ENCODE measurements at regions not wholly inside any gene's neighbourhood (a gene's known extent, or its start where the extent isn't known, plus 50 kb on each side); places are given as distances from the start of the nearest gene placed in this dataset.
"Not testable (repeated sequence)": the region's sequence is repeated elsewhere in the genome, so short reads cannot be mapped to it uniquely, and the experiment has no call there.

DNA sequence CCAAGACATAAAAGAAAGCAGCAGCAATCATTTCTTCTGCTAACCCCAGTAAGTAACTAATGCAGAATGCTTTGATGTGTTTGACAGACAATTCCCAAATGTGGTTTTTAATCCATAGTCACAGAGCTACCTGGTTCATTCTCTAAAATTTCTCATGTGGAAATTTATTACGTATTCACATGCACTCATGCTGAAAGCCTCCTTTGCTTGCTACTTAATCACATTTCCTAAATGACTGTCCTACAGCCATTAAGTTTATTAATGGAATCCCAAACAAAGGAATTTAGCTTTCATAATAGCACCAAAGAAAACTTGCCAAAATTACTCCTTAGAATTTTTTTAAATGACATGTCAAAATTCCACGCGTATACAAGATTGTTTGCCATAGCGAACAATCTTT is 68.6 kb upstream of the MCHR2 start:
- DNase-seq = no peak
- Histone ChIP-seq H3K4me3 (no peak overlapping the region), H3K27ac (no peak overlapping the region), H3K27me3 (no peaks in the 10 kb centered on the region), H3K9me3 (no peaks in the 10 kb centered on the region), H3K36me3 (no peaks in the 10 kb centered on the region), H3K4me1 (no peaks in the 10 kb centered on the region)
- WGBS, 2 donors = 93 to 96% methylated on average over 4 of the region's 4 CpGs
- intact Hi-C loops (cut with DNase I) = no loop called here
- TF ChIP-seq POLR2AphosphoS5 (IDR thresholded peaks at IDR 0.05) (no peak), EP300 (IDR thresholded peaks at IDR 0.05) (no peak), POLR2A (IDR thresholded peaks at IDR 0.05) (no peak)
- TF ChIP-seq, protein P1, sequence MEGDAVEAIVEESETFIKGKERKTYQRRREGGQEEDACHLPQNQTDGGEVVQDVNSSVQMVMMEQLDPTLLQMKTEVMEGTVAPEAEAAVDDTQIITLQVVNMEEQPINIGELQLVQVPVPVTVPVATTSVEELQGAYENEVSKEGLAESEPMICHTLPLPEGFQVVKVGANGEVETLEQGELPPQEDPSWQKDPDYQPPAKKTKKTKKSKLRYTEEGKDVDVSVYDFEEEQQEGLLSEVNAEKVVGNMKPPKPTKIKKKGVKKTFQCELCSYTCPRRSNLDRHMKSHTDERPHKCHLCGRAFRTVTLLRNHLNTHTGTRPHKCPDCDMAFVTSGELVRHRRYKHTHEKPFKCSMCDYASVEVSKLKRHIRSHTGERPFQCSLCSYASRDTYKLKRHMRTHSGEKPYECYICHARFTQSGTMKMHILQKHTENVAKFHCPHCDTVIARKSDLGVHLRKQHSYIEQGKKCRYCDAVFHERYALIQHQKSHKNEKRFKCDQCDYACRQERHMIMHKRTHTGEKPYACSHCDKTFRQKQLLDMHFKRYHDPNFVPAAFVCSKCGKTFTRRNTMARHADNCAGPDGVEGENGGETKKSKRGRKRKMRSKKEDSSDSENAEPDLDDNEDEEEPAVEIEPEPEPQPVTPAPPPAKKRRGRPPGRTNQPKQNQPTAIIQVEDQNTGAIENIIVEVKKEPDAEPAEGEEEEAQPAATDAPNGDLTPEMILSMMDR (IDR thresholded peaks at IDR 0.05) = no peak

- no peaks in the 10 kb centered on the region for H3K36me3 ChIP-seq
- DNase-seq = no peak
- WGBS, 2 donors = 79 to 86% methylated on average over 2 of the region's 2 CpGs
- no peaks in the 10 kb centered on the region for H3K4me1 ChIP-seq
- H3K9me3 ChIP-seq = peaks cover 0 to 3% (median 0%) of the 10 kb centered on the region in 4 donors
- no peak overlapping the region for H3K27ac ChIP-seq
- H3K27me3 ChIP-seq = no peaks in the 10 kb centered on the region
- intact Hi-C loops (cut with DNase I) = no loop called here
- TF ChIP-seq, protein P1 (IDR thresholded peaks at IDR 0.05) = no peak
- TF ChIP-seq EP300 (IDR thresholded peaks at IDR 0.05) (no peak), POLR2A (IDR thresholded peaks at IDR 0.05) (no peak), POLR2AphosphoS5 (IDR thresholded peaks at IDR 0.05) (no peak)
- no peak overlapping the region for H3K4me3 ChIP-seq
Measured at GRCh38 chr6:100057941-100058340, 63.9 kb upstream of the MCHR2 start.

- H3K9me3 ChIP-seq = no peaks in the 10 kb centered on the region
- no peak overlapping the region for H3K27ac ChIP-seq
- no peak for DNase-seq
- WGBS, 2 donors = 80 to 85% methylated on average over 2 of the region's 2 CpGs
- no peak overlapping the region for H3K4me3 ChIP-seq
- no peaks in the 10 kb centered on the region for H3K36me3 ChIP-seq
- TF ChIP-seq, protein P1 (IDR thresholded peaks at IDR 0.05) = no peak
- TF ChIP-seq EP300 (IDR thresholded peaks at IDR 0.05) (no peak), POLR2A (IDR thresholded peaks at IDR 0.05) (no peak), POLR2AphosphoS5 (IDR thresholded peaks at IDR 0.05) (no peak)
- intact Hi-C loops (cut with DNase I) = no loop called here
- no peaks in the 10 kb centered on the region for H3K27me3 ChIP-seq
- no peaks in the 10 kb centered on the region for H3K4me1 ChIP-seq
Measured at GRCh38 chr6:100050550-100050949, 56.5 kb upstream of the MCHR2 start.

GRCh38 chr6:100043961-100044360 is 49.9 kb upstream of the MCHR2 start:
- H3K4me3 ChIP-seq; intact Hi-C loops (cut with DNase I); H3K4me1 ChIP-seq; DNase-seq; H3K9me3 ChIP-seq; H3K27ac ChIP-seq; H3K36me3 ChIP-seq; H3K27me3 ChIP-seq: not testable (repeated sequence)
